ENCODE measurements at regions not wholly inside any gene's neighbourhood (a gene's known extent, or its start where the extent isn't known, plus 50 kb on each side); places are given as distances from the start of the nearest gene placed in this dataset.

DNA sequence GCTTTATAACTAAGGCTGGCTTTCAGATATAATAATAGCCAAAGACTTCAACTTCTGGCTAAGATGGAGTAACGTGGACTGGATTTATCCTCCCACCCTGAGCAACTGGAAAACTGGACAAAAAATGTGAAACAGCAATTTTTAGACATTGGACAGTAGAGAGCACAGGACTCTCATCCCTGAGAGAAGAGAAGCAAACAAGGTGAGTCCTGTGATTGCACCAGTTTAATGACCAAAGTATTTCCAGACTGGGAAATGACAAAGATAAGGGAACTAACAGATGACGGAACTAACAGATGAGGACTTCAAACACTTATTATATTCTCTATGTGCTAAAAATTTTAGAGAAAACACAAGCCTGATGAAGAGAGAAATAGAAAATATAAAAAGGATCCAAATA is 175.7 kb upstream of the SLC25A13 start:
- no peak overlapping the region for H2AFZ ChIP-seq (ENCODE audit: control insufficient read depth, low read depth, low read length)
- no peak overlapping the region for H3K4me2 ChIP-seq (ENCODE audit: control insufficient read depth, insufficient read depth)
- ATAC-seq (no peak), DNase-seq (ENCODE audit: low read depth, low spot score) (no peak), FAIRE-seq (no peak)
- no peaks in the 10 kb centered on the region for H3K9me3 ChIP-seq (replicated peaks; ENCODE audit: control insufficient read depth, insufficient read depth, low read length)
- ChIA-PET RAD21 (ENCODE audit: unreplicated experiment) (no interaction called here), POLR2A (no interaction called here), CTCF (no interaction called here), SMC1A (ENCODE audit: uncharacterized antibody, unreplicated experiment) (no interaction called here)
- WGBS (ENCODE audit: insufficient coverage, insufficient replicate concordance, low lambda C conversion rate, missing lambda C conversion rate) = 45% methylated on average over 2 of the region's 2 CpGs
- H3K4me1 ChIP-seq (ENCODE audit: control insufficient read depth, insufficient read depth, low read length) = peaks cover 3% of the 10 kb centered on the region; the same call in 1 of the 2 replicates
- in situ Hi-C loops (cut with MboI) (no loop called here), intact Hi-C loops (cut with micrococcal nuclease; ENCODE audit: unreplicated experiment) (no loop called here)
- H4K20me1 ChIP-seq (ENCODE audit: control insufficient read depth, insufficient read depth) = no peaks in the 10 kb centered on the region; the same call in 1 of the 2 replicates
- no peaks in the 10 kb centered on the region for H3K27me3 ChIP-seq (replicated peaks in 1 of 2; ENCODE audit: control insufficient read depth in 2 of 2, insufficient read depth in 2 of 2, low read length in 1 of 2)
- BruUV-seq (replicated peaks) = no TSS peak
- H3K4me3 ChIP-seq = no peak overlapping the region
- no peak overlapping the region for H3K9ac ChIP-seq (ENCODE audit: control insufficient read depth, insufficient read depth, low read length)
- H3K79me2 ChIP-seq (ENCODE audit: control insufficient read depth, insufficient read depth, low read length) = no peaks in the 10 kb centered on the region
- TF ChIP-seq, protein P1, sequence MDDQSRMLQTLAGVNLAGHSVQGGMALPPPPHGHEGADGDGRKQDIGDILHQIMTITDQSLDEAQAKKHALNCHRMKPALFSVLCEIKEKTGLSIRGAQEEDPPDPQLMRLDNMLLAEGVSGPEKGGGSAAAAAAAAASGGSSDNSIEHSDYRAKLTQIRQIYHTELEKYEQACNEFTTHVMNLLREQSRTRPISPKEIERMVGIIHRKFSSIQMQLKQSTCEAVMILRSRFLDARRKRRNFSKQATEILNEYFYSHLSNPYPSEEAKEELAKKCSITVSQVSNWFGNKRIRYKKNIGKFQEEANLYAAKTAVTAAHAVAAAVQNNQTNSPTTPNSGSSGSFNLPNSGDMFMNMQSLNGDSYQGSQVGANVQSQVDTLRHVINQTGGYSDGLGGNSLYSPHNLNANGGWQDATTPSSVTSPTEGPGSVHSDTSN (IDR thresholded peaks at IDR 0.05; ENCODE audit: insufficient replicate concordance, low read depth, low read length) = no peak
- TF ChIP-seq STAT1 (conservative IDR thresholded peaks at IDR 0.05) = no peak
- TF ChIP-seq ZNF384 (IDR thresholded peaks at IDR 0.05; ENCODE audit: borderline replicate concordance, low read depth, low read length) = no peak
- no peak for TF ChIP-seq CBX5 (IDR thresholded peaks at IDR 0.05; ENCODE audit: low read depth)
- no peak for TF ChIP-seq RCOR1 (conservative IDR thresholded peaks at IDR 0.05; ENCODE audit: low read depth, low read length)
- TF ChIP-seq IKZF1 (conservative IDR thresholded peaks at IDR 0.05) = no peak
- no peak for TF ChIP-seq CHD2 (IDR thresholded peaks at IDR 0.05; ENCODE audit: borderline replicate concordance, low read depth, low read length)
- TF ChIP-seq LARP7 (IDR thresholded peaks at IDR 0.05) = no peak
- no peak for TF ChIP-seq NFYA (IDR thresholded peaks at IDR 0.05; ENCODE audit: borderline replicate concordance, low read depth, low read length)
- no peak for TF ChIP-seq SP1 (IDR thresholded peaks at IDR 0.05; ENCODE audit: low read depth, low read length)
- no peak for TF ChIP-seq ESRRA (IDR thresholded peaks at IDR 0.05; ENCODE audit: low read length)
- no peak for TF ChIP-seq SMC3 (IDR thresholded peaks at IDR 0.05; ENCODE audit: borderline replicate concordance, low read length)
- TF ChIP-seq HDAC2 (IDR thresholded peaks at IDR 0.05) = no peak
- TF ChIP-seq, protein P2, sequence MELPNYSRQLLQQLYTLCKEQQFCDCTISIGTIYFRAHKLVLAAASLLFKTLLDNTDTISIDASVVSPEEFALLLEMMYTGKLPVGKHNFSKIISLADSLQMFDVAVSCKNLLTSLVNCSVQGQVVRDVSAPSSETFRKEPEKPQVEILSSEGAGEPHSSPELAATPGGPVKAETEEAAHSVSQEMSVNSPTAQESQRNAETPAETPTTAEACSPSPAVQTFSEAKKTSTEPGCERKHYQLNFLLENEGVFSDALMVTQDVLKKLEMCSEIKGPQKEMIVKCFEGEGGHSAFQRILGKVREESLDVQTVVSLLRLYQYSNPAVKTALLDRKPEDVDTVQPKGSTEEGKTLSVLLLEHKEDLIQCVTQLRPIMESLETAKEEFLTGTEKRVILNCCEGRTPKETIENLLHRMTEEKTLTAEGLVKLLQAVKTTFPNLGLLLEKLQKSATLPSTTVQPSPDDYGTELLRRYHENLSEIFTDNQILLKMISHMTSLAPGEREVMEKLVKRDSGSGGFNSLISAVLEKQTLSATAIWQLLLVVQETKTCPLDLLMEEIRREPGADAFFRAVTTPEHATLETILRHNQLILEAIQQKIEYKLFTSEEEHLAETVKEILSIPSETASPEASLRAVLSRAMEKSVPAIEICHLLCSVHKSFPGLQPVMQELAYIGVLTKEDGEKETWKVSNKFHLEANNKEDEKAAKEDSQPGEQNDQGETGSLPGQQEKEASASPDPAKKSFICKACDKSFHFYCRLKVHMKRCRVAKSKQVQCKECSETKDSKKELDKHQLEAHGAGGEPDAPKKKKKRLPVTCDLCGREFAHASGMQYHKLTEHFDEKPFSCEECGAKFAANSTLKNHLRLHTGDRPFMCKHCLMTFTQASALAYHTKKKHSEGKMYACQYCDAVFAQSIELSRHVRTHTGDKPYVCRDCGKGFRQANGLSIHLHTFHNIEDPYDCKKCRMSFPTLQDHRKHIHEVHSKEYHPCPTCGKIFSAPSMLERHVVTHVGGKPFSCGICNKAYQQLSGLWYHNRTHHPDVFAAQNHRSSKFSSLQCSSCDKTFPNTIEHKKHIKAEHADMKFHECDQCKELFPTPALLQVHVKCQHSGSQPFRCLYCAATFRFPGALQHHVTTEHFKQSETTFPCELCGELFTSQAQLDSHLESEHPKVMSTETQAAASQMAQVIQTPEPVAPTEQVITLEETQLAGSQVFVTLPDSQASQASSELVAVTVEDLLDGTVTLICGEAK (IDR thresholded peaks at IDR 0.05; ENCODE audit: borderline replicate concordance) = no peak
- TF ChIP-seq FOXM1 (IDR thresholded peaks at IDR 0.05; ENCODE audit: low read depth, low read length) = no peak
- no peak for TF ChIP-seq TARDBP (IDR thresholded peaks at IDR 0.05; ENCODE audit: borderline replicate concordance)
- no peak overlapping the region for H3K27ac ChIP-seq (ENCODE audit: control insufficient read depth, insufficient read depth)
- H3K36me3 ChIP-seq (ENCODE audit: control insufficient read depth in 2 of 2, insufficient read depth in 2 of 2, low read length in 1 of 2) = no peaks in the 10 kb centered on the region

Measured in GM12878 (cell line).